IMR-90 (cell line): ENCODE measurements at regions not wholly inside any gene's neighbourhood (a gene's known extent, or its start where the extent isn't known, plus 50 kb on each side); places are given as distances from the start of the nearest gene placed in this dataset.
A peak's percentile ranks its signal among the peaks of the same experiment; 100 is the strongest.
"Not testable (repeated sequence)": the region's sequence is repeated elsewhere in the genome, so short reads cannot be mapped to it uniquely, and the experiment has no call there.

Experiments used
- ATAC-seq: fragments of 200-7000 bp; cut with Tn5 transposase; 2 replicates; pipeline ENCODE4 v1.9.1; 2020; ENCODE audit warnings: low read depth, mild to moderate bottlenecking, moderate library complexity
- BruUV-seq: library from RNA; stranded (reverse); fragments of 400-500 nt; replicated peaks from 2 replicates; lab custom pipeline; 2021; lab: Mats Ljungman, UMichigan
- CTCF ChIA-PET: fragments of 300-600 bp; formaldehyde crosslinking; extraction: SDS; loops from one replicate; lab custom pipeline; 2021; ENCODE audit warnings: antibody characterized with exemption; lab: Yijun Ruan, JAX
- POLR2A ChIA-PET: fragments of 300-600 bp; sonication (Branson Sonifier 250); formaldehyde crosslinking; loops from one replicate; lab custom pipeline; 2022; ENCODE audit warnings: antibody characterized with exemption; ENCODE audit not compliant: unreplicated experiment; lab: Charles Lee
- DNase-seq: peaks from one replicate; pipeline ENCODE4 v3.0.0; 2013
- H2AFZ ChIP-seq: replicated peaks from 2 replicates; pipeline ENCODE3; 2013; ENCODE audit warnings: low read length, mild to moderate bottlenecking; ENCODE audit not compliant: poor library complexity
- H2AK5ac ChIP-seq: 2 replicates; pipeline ENCODE4 v1.6.1; 2013; ENCODE audit warnings: low read depth, low read length, inconsistent platforms
- H2AK9ac ChIP-seq: replicated peaks from 2 replicates; pipeline ENCODE3; 2013; ENCODE audit warnings: mild to moderate bottlenecking, low read depth, low read length, moderate library complexity; ENCODE audit not compliant: poor library complexity
- H2BK120ac ChIP-seq: 2 replicates; pipeline ENCODE4 v1.6.1; 2013; ENCODE audit warnings: low read depth, low read length, inconsistent platforms
- H2BK15ac ChIP-seq: 3 replicates; pipeline ENCODE4 v1.6.1; 2013; ENCODE audit warnings: low read depth, low read length, inconsistent platforms
- H2BK20ac ChIP-seq: 2 replicates; pipeline ENCODE4 v1.6.1; 2013; ENCODE audit warnings: low read depth, mild to moderate bottlenecking, inconsistent platforms, low read length, moderate library complexity
- H2BK5ac ChIP-seq: 2 replicates; pipeline ENCODE4 v1.6.1; 2013; ENCODE audit warnings: mild to moderate bottlenecking, low read depth, low read length, inconsistent platforms; ENCODE audit not compliant: poor library complexity, severe bottlenecking
- H3K14ac ChIP-seq: replicated peaks from 2 replicates; pipeline ENCODE4 v1.6.1; 2013; ENCODE audit warnings: low read depth, low read length, inconsistent platforms
- H3K18ac ChIP-seq: 2 replicates; pipeline ENCODE4 v1.6.1; 2013; ENCODE audit warnings: low read depth, low read length, control low read depth
- H3K23ac ChIP-seq: 2 replicates; pipeline ENCODE4 v1.6.1; 2013; ENCODE audit warnings: low read depth, low read length, inconsistent platforms
- H3K27ac ChIP-seq: 2 replicates; pipeline ENCODE4 v1.5.1; 2013; ENCODE audit warnings: mild to moderate bottlenecking, control low read depth, low read length; ENCODE audit not compliant: insufficient read depth
- H3K27me3 ChIP-seq: 2 replicates; pipeline ENCODE4 v1.6.1; 2013; ENCODE audit warnings: low read length; ENCODE audit not compliant: control insufficient read depth, insufficient read depth
- H3K36me3 ChIP-seq: 2 replicates; pipeline ENCODE4 v1.6.1; 2013; ENCODE audit warnings: low read length, mixed read lengths; ENCODE audit not compliant: control insufficient read depth, insufficient read depth
- H3K4ac ChIP-seq: 2 replicates; pipeline ENCODE4 v1.6.1; 2013; ENCODE audit warnings: low read depth, low read length, inconsistent platforms
- H3K4me1 ChIP-seq: 2 replicates; pipeline ENCODE4 v1.6.1; 2013; ENCODE audit warnings: low read length, mixed read lengths; ENCODE audit not compliant: control insufficient read depth, insufficient read depth
- H3K4me2 ChIP-seq: 2 replicates; pipeline ENCODE4 v1.6.1; 2013; ENCODE audit warnings: low read depth, mild to moderate bottlenecking, control low read depth, low read length, moderate library complexity
- H3K4me3 ChIP-seq: 2 replicates; pipeline ENCODE4 v1.5.1; 2013; ENCODE audit warnings: low read depth, mild to moderate bottlenecking, control low read depth, low read length, moderate library complexity; ENCODE audit not compliant: insufficient read depth
- H3K56ac ChIP-seq: 2 replicates; pipeline ENCODE4 v1.6.1; 2013; ENCODE audit warnings: low read length, inconsistent platforms; ENCODE audit not compliant: insufficient read depth; ENCODE audit errors: extremely low read depth
- H3K79me1 ChIP-seq, 2 experiments: 2 replicates each; pipeline ENCODE4 v1.6.1; 2013; ENCODE audit warnings: low read length in 2 of 2, inconsistent platforms in 1 of 2, low read depth in 1 of 2
- H3K9ac ChIP-seq: 2 replicates; pipeline ENCODE4 v1.6.1; 2013; ENCODE audit warnings: low read depth, low read length, control low read depth
- H3K9me1 ChIP-seq: 2 replicates; pipeline ENCODE4 v1.6.1; 2013; ENCODE audit warnings: low read length, inconsistent platforms; ENCODE audit not compliant: insufficient read depth
- H3K9me3 ChIP-seq: 2 replicates; pipeline ENCODE4 v1.6.1; 2013; ENCODE audit warnings: low read length; ENCODE audit not compliant: control insufficient read depth, insufficient read depth
- H4K20me1 ChIP-seq: 2 replicates; pipeline ENCODE4 v1.6.1; 2013; ENCODE audit warnings: low read length, inconsistent platforms; ENCODE audit not compliant: insufficient read depth
- H4K5ac ChIP-seq: 2 replicates; pipeline ENCODE4 v1.6.1; 2013; ENCODE audit warnings: mild to moderate bottlenecking, low read depth, low read length, control low read depth
- H4K8ac ChIP-seq, 2 experiments: 2 replicates each; pipeline ENCODE4 v1.6.1; 2013; ENCODE audit warnings: low read depth in 2 of 2, low read length in 2 of 2, control low read depth in 1 of 2, inconsistent platforms in 1 of 2
- H4K91ac ChIP-seq: 2 replicates; pipeline ENCODE4 v1.6.1; 2013; ENCODE audit warnings: low read depth, low read length, inconsistent platforms; ENCODE audit not compliant: insufficient read depth
- WGBS, 2 experiments: methylation state at CpG; one replicate each; pipeline versions ENCODE4 v1.1.5 to v1.1.7; 2013; ENCODE audit warnings: missing lambda C conversion rate in 2 of 2; ENCODE audit not compliant: insufficient read length in 1 of 2; ENCODE audit errors: extremely low coverage in 2 of 2; 5-methylcytosine and 5-hydroxymethylcytosine counted together
- dilution Hi-C: fragments of 300-500 bp; cut with HindIII; formaldehyde crosslinking; loops from one replicate; pipeline ENCODE4 v1.14.3; 2018; ENCODE audit warnings: low sequenced_read_pairs; ENCODE audit not compliant: unreplicated experiment
- in situ Hi-C: fragments of 300-500 bp; cut with MboI; formaldehyde crosslinking; loops from 3 replicates; pipeline ENCODE4 v1.14.3; 2019; ENCODE audit warnings: low sequenced_read_pairs, inconsistent platforms, mixed read lengths
- intact Hi-C: fragments of 100-400 bp; cut with micrococcal nuclease; formaldehyde crosslinking; loops from 2 replicates; pipeline ENCODE4 v1.10.0; 2022

- Histone ChIP-seq H3K9me1 (peaks cover 13% of the 10 kb centered on the region), H2AK5ac (peak overlapping the region; percentile 50; the same call in 1 of the 2 replicates), H3K4me1 (peaks cover 15% of the 10 kb centered on the region), H2BK20ac (peak overlapping the region; percentile 28; the same call in 1 of the 2 replicates), H2BK120ac (peak overlapping the region; percentile 25; the same call in 1 of the 2 replicates)
- H3K27me3 ChIP-seq, H3K9ac ChIP-seq, H2AK9ac ChIP-seq, POLR2A ChIA-PET, H2BK5ac ChIP-seq, intact Hi-C loops, H4K20me1 ChIP-seq, H3K4me2 ChIP-seq, H3K36me3 ChIP-seq, ATAC-seq, H3K23ac ChIP-seq, H3K79me1 ChIP-seq, H3K56ac ChIP-seq, in situ Hi-C loops, DNase-seq, H3K14ac ChIP-seq, BruUV-seq, H3K4me3 ChIP-seq, H3K27ac ChIP-seq, H4K8ac ChIP-seq, H4K5ac ChIP-seq, H3K4ac ChIP-seq, dilution Hi-C loops, H3K9me3 ChIP-seq, H2AFZ ChIP-seq, H3K18ac ChIP-seq, H2BK15ac ChIP-seq, H4K91ac ChIP-seq: not testable (repeated sequence)
- no CpG with 5 or more reads among the region's 1 CpG for WGBS, 2 experiments
- CTCF ChIA-PET: interaction anchor here (0.7 to 1.4 kb wide), 2 partner anchors 23 to 176 kb away, joined by 3 read pairs; no protein-coding TSS in a partner anchor
These were observed 176.8 kb upstream of the ERBB4 start for GRCh38 chr2:212715411-212715810.
